Fibroblast of the aortic adventitia (primary cell): ENCODE measurements at regions not wholly inside any gene's neighbourhood (a gene's known extent, or its start where the extent isn't known, plus 50 kb on each side); places are given as distances from the start of the nearest gene placed in this dataset.

Source experiments
- DNase-seq: peaks from one replicate; pipeline ENCODE4 v3.0.0-alpha.2; 2010; ENCODE audit warnings: low read depth
- H3K4me3 ChIP-seq: 2 replicates; pipeline ENCODE4 v1.5.1; 2011; ENCODE audit warnings: low read depth, mild to moderate bottlenecking, control low read depth, low read length, moderate library complexity
- TF ChIP-seq, protein P1 (sequence below): IDR thresholded peaks from 2 replicates; pipeline ENCODE4 v1.5.1; 2011; ENCODE audit warnings: mild to moderate bottlenecking, low read length, control low read depth, inconsistent platforms; ENCODE audit not compliant: insufficient read depth

- H3K4me3 ChIP-seq, result no peak overlapping the region
- DNase-seq, result no peak
- TF ChIP-seq, protein P1, sequence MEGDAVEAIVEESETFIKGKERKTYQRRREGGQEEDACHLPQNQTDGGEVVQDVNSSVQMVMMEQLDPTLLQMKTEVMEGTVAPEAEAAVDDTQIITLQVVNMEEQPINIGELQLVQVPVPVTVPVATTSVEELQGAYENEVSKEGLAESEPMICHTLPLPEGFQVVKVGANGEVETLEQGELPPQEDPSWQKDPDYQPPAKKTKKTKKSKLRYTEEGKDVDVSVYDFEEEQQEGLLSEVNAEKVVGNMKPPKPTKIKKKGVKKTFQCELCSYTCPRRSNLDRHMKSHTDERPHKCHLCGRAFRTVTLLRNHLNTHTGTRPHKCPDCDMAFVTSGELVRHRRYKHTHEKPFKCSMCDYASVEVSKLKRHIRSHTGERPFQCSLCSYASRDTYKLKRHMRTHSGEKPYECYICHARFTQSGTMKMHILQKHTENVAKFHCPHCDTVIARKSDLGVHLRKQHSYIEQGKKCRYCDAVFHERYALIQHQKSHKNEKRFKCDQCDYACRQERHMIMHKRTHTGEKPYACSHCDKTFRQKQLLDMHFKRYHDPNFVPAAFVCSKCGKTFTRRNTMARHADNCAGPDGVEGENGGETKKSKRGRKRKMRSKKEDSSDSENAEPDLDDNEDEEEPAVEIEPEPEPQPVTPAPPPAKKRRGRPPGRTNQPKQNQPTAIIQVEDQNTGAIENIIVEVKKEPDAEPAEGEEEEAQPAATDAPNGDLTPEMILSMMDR, result no peak
These were observed 420.4 kb upstream of the MIS18BP1 start for GRCh38 chr14:45673420-45673819.

DNA sequence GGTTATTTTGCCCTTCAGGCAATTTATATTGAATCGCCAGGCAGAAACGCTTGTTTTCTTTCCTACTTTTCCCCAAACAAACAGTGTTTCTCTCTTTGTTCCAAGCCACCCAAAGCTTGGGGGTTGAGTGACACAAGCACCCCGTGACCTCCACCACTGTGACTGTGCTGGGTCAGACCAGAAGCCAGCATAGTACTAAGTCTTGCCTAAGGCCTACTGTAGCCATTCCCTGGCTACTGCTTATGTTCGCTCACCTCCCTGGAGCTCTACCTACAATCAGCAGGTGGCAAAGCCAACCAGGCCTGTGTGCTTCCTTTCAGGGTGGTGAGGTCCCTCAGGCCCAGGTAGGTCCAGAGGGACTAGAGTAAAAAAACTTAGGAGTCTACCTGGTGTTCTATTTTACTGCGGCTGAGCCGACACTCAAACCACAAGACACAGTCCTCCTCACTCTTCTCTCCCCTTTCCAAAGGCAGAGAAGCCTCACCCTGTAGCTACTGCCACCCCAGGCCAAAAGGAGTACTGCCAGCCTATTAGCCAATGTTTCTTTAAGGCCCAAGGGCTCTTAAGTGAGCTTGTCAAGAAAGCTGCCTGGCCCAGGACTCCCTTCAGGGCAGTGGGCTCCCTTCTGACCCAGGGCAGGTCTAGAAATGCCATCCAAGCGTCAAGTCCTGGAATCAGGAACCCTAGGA, 411.8 kb upstream of the MIS18BP1 start:
- TF ChIP-seq, protein P1, result no peak
- no peak for DNase-seq
- H3K4me3 ChIP-seq, result no peak overlapping the region

DNA sequence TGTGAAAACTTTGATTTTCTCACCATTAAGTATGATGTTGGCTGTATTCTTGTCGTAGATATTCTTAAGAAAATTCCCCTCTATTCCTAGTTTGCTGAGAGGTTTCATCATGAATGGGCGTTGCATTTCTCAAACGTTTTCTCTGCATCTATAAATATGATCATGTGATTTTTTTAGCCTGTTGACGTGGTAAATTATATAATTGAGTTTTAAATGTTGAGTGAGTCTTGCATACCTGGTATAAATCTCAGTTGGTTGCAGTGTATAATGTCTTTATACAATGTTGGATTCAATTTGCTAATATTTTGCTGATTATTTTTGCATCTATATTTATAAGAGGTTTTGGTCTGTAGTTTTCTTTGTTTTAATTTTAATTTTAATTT, 405.9 kb upstream of the MIS18BP1 start:
- TF ChIP-seq, protein P1, result no peak
- no peak overlapping the region for H3K4me3 ChIP-seq
- DNase-seq, result no peak

GRCh38 chr14:45658226-45658916, 405.4 kb upstream of the MIS18BP1 start:
- no peak overlapping the region for H3K4me3 ChIP-seq
- TF ChIP-seq, protein P1, result no peak
- DNase-seq, result no peak

DNA sequence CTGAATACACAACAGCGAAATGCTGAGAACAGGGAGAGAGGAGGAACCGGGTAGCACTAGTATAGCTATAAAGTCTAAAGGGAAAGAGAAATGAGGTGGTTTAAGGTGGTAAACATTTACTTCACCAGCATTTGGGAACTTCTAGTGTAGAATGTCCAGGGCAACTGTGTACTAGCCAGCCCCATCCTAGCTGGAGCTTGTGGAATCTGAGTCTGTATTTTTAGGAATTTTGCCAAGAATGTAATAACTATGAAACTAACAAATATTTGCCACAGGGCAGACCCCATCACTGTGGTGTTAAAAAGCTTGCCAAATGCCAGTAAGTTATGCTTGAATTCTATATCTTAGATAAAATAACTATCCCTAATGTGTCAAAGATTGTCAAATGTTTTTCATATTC, 398.9 kb upstream of the MIS18BP1 start:
- H3K4me3 ChIP-seq, result no peak overlapping the region
- no peak for DNase-seq
- TF ChIP-seq, protein P1, result no peak

GRCh38 chr14:45650754-45651153, 397.8 kb upstream of the MIS18BP1 start:
- TF ChIP-seq, protein P1, result no peak
- no peak for DNase-seq
- H3K4me3 ChIP-seq, result no peak overlapping the region
